GM18511 (cell line): ENCODE measurements at regions not wholly inside any gene's neighbourhood (a gene's known extent, or its start where the extent isn't known, plus 50 kb on each side); places are given as distances from the start of the nearest gene placed in this dataset.
"Not testable (repeated sequence)": the region's sequence is repeated elsewhere in the genome, so short reads cannot be mapped to it uniquely, and the experiment has no call there.

Experiments
- ATAC-seq: cut with Tn5 transposase; IDR thresholded peaks from one replicate; pipeline ENCODE4 v1.9.1; 2021; ENCODE audit warnings: mild to moderate bottlenecking, moderate library complexity; ENCODE audit not compliant: unreplicated experiment

DNA sequence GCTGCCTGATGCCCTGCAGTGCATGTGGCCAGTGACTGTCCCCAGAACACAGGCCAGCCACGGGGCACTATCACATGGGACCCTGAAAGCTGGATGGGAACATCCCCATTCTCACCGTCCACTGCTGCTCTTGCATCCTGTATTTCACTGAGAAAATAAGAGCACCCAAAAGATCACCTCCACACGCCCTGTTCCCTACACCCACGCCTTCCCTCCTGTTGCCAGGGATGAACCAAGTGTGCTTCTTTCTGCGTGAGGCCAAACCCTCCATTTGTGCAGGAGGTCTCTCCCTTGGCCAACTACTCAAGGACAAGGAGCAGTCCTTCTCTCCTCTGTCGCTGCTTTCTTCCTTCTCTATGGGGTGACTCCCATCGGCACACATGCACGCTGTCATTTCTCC is 118.3 kb downstream of the LRRC37A3 start:
- not testable (repeated sequence) for ATAC-seq

DNA sequence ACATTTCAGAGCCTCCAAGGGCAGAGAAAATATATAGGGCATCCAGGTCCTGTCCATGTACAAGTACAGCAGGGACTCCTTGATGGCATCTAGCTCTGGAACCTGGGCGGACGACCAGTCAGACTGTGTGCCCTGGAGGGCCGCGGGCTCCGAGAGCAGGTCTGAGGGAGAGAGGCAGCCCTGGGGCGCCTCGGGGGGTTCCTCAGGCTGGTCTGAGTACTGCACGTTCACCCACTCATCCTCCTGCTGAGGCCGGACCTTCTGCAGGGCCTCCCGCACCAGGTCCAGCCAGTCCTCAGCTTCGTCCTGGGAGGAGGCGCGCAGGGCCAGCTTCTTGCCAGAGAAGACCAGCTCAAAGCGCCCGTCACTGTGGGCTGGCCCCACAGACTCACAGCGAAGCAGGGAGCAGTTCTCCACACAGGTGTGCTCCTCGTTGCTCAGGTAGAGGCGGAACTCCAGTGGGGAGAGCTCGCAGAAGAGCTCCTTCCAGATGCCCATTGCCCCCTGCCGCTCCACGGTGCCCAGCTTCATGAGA is 118.8 kb downstream of the LRRC37A3 start:
- ATAC-seq, result not testable (repeated sequence)

DNA sequence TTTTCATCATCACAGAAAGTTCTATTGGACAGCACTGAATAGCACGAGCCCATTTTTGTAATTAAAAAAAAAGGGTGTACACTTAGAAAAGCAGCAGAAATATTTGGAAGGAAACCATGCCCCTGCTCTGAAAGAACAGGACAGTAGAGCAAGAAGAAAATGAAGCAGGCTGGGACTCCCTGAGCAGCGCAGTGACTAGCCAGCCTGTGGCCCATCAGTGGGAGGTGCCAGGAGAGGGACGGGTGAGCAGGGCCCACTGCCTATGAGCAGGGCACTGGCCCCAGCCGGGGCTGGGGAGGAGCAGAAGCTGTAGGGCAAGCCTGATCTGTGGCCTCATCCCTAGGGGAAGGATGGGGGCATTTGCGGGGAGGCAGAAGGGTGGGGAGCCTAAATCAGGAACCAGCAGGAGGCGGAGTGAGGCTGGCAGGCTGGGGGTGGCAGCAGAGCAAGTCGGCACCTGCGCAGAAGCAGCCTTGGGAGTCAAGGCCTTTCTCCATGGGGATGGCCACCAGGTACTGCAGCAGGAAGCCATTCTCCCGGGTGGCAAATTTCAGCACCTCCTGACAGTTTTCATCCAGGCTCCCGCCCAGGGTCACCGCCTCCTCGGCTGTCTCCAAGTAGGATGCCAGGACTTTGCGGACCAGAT is 119.6 kb downstream of the LRRC37A3 start:
- not testable (repeated sequence) for ATAC-seq

DNA sequence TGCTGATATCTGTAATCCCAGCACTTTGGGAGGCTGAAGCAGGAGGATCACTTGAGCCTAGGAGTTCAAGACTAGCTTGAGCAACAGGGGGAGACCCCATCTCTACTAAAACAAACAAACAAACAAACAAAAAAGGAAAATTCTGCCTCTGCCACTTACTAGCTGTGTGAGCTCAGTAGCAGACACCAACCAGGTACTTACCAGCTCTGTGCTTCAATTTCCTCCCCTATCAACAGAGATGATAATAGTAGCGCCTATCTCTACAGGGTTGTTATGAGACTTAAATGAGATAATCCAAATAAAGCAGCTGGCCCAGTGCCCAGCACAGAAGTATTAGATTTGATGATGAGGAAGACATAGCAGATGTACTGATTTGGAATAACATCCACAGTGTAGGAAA is 120.3 kb downstream of the LRRC37A3 start:
- not testable (repeated sequence) for ATAC-seq

DNA sequence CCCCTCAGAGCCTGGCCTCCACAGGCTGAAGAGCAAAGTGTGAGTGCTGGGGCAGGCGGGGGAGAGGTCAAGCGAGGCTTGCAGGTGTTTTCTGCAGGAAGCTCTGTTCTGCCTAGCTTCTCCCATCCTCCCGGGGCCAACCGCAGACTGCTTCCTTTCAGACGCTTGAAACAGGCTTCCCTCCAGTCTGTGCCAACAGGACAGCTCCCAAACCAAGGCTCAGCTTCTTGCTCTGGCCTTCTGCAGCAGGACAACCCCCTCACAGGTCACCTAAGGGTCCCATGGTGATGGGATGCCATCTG is 120.8 kb downstream of the LRRC37A3 start:
- not testable (repeated sequence) for ATAC-seq

DNA sequence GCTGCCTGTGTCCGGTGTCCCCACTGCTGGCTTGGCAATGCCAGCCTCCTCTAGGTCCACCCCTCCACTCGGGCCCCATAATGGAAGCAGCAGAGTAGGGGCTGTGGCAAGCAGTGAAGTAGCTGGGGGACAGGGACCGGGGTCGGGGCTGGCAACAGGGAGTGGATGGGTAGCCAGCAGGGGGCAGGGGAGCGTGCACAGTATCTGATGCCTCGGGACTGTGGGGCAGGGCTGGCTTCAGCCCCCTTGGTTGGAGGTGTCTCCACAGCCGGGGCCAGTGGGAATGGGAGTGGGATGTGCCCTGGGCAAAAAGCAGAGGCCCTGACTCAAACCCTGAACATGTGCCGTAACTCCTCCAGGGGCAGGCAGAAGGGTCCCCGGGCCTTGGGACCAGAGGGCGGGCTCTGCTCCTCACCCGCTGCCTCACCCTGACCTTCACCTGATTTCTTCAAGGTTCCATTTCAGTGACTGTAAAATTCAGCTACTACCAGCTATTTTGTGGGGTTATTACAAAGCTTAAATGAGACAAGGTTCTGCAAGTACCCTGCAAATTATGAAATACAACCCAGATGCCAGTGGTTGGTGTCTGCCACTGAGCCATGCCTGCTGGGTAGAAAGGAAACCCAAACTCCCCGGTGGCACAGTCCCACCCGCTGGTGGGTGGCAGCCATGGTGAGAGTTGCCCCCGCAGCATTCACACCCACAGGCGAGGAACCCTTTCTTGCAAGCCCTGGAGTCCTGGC is 121.4 kb downstream of the LRRC37A3 start:
- ATAC-seq, result not testable (repeated sequence)

DNA sequence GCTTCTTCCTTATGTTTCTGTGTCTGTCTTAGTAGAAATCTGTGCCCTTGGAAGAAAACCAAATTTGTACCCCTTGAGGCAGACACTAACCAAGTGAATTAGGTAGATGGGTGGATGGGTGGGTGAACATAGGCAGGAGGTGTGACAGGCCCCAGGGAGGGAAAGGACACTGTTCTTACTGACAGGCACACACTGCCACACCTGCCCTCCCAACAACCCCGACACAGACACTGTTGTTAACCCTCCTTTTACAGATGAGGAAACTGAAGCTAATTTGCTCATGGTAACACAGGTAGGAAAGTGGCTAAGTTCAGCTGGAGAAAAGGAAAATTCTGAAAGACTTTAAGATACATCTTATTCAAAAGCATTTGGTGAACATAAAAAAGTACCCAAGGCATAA is 123.9 kb downstream of the LRRC37A3 start:
- not testable (repeated sequence) for ATAC-seq

DNA sequence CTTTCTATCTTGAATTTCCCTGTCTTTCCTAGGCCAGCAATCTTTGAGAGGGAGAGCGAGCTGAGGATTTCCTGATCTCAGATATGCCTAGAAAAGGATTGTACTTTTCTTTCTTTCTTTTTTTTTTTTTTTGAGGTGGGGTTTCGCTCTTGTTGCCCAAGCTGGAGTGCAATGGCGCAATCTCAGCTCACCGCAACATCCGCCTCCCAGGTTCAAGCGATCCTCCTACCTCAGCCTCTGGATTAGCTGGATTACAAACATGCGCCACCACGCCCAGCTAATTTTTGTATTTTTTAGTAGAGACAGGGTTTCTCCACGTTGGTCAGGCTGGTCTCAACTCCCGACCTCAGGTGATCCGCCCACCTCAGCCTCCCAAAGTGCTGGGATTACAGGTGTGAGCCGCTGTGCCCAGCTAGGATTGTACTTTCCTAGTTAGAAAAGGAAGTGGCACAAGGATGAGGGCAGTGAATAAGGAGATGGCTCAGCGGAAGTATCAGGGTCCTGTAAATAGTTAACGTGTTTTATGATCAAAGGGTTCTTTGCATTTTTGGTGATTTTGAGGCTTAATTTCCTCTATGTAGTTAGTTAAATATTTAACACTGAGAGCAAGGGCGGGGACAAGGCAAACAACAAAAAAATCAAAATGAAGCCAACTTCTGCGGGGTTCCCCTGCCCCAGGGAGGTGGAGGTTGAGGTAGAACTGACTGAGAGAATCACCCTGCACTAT is 124.6 kb downstream of the LRRC37A3 start:
- ATAC-seq, result not testable (repeated sequence)

DNA sequence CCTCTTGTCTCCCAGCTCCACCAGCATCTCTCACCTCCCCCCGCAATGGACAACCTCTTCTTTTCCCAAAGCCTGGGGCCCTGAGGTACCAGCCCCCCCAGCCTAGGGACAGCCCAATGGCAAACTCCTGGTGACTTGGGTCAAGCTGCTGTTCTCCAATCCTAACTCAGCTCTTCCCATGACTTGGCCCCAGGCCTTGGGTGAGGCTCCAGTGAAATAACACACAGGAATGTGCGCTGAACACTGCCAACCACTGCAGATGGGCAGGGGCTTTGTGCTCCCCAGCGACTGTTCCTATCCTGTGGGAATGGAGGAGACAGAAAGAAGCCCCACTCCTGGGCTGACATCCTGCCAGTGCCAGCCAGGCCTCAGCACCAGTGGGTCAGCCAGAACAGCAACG is 125.2 kb downstream of the LRRC37A3 start:
- ATAC-seq, result not testable (repeated sequence)

DNA sequence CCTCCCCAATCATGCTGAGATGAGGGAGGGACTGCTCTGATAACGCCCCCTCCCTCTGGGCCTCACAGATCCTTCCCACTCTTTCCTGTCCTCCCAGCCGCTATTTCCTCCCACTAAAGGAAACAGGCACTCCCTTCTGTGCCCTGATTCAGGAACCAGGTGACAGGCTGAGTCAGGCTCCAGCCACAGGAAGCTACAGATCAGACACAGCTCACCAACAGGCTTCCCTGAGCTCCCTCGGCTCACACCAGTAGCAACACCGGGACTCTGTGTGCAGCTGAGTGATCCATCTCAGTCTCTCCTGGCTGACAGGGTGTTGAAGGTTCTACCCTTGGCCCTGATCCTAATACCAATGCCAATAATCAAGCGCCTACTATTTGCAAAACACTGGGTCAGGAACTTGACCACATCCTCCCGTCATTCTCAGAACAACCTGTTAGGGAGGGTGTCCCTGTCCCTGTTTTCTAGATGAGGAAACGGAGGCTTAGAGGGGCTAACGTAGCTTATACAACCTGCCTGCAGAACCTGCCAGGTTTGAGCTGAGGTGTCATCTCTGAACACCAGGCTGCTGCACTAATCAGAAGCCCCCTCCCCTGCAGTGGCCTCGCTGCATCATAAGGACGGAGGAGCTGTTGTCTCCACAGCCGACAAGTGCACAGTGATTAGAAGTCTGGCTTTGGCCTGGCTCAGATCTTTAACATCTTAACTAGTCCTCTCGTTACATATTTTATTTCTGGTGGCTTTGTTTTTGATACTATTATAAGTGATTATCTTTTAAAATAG is 126.3 kb downstream of the LRRC37A3 start:
- not testable (repeated sequence) for ATAC-seq

DNA sequence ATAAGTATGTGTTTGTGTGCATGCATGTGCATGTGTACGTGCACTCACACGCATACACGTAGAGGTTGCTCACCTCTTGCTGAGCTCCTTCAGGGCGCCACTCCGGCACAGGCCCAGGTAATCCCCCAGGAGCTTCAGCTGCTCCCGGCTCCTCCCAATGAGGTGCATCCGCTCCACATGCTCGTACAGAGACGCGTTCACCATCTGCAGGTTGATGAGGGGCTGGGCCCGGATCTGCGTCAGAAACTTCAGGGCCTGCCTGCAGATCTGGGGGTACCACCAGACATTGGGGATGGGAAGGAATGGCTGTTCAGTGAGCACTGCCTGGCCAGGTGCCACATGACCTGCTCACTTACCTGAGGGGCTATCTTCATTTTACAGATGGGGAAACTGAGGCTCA is 127.0 kb downstream of the LRRC37A3 start:
- ATAC-seq, result not testable (repeated sequence)

DNA sequence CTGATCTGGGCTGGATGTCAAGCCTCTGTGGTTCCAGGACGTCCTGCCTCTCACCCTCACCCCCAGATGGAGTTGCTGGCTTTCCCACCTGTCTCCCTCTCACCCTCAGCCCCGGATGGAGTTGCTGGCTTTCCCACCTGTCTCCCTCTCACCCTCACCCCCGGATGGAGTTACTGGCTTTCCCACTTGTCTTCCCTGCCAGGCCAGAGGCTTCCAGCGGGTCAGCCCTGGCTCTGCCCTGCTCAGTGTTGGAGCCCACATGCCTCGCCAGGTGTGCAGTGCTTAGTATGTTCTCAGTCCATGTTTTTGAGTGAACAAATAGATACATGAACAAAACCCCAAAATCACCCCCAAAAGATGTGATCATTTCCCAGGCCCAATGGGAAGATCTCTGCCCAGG is 127.6 kb downstream of the LRRC37A3 start:
- ATAC-seq, result not testable (repeated sequence)

DNA sequence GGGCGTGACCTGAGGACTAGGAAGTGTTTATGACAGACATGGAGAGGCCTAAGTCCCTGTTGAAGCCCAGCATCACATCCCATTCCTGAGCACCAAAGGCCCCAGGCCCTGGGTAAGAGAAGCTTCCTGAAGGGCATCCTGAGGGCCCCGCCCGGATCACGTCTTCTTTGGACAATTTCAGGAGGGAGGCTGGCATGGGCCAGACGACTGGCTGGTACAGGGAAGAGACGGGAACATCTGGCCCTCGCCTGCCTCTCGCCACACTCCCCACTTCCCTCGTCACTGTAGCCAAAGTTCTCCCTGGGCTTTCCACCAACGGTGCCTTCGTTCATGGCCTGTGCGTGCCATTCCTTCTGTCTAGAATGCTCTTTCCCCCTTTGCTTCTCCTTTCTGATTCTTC is 128.1 kb downstream of the LRRC37A3 start:
- ATAC-seq, result not testable (repeated sequence)

DNA sequence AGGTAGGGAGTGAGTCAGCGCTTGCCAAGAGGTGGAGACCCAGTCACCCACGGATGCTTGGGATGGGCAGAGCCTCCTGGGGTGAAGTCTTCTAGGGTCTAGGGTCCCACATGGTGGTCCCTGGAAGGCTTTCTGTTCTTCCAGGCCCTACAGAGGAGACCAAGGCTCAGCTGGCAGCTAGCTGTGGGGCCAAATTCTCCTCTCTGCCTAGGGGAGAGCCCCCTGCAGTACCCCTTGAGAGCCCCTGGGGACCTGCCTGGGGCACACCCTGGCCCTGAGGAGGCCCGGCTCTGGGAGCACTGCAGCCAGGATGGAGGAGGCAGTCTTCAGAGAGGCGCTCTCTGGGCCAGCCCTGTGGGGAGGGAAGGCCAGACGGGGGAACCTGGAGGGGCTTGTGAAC is 128.6 kb upstream of the SMURF2 start:
- not testable (repeated sequence) for ATAC-seq

DNA sequence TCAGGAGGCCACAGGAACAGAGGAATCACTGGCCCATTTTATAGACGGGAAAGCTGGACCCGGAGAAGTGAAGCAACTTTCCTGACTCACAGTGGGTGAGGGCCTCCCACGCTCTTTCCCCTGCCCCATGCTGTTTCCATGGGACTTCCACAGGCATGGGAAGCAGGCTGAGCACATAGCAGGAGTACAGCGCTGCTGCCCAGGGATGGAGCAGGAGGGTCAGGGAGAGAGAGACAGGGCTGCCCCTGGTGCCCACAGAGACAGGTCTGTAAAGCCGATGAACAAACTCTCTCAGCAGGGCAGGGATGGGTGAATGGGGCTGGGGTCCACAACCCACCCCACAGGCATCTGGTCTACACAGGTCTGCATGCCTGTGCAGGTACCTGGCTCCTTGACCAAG is 128.1 kb upstream of the SMURF2 start:
- not testable (repeated sequence) for ATAC-seq

DNA sequence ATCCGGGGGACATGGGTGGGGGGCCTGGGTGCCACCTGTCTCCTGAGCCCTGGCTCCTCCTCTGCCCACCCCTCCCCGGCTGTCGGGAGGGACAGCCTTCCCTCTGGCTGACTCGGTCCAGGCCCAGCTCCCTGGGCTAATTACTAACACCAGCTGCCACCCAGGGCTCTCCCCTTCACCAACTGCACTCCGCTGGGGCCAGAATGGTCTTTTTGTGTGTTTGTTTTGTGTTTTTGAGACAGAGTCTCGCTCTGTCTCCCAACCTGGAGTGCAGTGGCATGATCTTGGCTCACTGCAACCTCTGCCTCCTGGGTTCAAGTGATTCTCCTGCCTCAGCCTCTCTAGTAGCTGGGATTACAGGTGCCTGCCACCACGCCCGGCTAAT is 126.9 kb upstream of the SMURF2 start:
- ATAC-seq, result not testable (repeated sequence)

DNA sequence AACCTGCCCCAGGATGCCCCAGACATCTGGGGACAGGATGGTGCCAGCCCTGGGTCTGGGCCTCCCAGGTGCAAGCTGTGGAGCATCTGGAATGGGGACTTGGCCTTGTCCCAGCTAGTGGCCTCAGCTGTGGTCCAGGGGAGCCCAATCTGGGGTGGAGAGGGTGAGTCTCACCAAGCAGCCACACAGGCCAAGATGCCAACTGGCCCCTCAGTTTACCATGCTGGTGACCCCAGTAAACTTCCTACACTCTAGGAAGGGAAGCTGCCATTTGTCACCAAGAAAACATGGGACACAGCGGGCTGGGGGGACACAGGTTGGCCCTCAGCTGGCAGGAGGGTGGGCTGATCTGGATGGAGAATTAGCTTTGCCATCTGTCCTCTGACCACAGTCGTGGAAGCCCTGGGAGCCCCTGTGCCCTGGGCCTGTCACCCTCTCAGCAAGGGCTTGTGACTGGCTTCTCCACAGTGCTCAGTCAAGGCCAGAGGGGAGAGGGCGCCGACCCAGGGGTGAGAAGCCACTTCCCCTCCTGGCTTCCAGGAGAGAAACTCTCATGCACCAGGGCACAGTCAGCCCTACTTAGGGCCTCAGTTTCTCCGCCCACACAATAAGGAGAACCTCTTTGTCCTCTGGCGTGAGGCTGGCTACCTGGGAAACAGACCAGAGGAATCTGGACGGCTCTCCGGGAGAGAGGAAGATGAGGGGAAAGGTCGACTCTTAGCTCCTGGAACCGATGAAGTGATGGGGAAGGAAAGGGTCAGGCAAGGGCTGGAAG is 126.4 kb upstream of the SMURF2 start:
- no peak for ATAC-seq

DNA sequence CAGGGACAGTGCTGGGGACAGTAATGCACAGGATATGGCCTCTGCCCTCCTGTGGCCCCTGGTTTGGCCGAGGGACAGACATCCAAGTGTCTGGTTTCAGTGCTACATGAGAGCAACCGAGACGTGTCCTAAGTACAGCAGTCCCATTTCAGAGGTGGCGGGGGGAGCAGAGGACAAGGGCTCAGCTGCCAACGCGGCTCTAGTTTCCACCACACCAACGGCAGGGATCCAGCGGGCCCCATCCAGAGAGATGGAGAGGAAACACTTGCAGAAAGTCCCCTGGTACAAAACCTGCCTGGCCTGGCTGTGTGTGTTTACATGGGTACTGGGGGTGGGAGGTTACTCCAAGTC is 125.8 kb upstream of the SMURF2 start:
- ATAC-seq, result no peak

DNA sequence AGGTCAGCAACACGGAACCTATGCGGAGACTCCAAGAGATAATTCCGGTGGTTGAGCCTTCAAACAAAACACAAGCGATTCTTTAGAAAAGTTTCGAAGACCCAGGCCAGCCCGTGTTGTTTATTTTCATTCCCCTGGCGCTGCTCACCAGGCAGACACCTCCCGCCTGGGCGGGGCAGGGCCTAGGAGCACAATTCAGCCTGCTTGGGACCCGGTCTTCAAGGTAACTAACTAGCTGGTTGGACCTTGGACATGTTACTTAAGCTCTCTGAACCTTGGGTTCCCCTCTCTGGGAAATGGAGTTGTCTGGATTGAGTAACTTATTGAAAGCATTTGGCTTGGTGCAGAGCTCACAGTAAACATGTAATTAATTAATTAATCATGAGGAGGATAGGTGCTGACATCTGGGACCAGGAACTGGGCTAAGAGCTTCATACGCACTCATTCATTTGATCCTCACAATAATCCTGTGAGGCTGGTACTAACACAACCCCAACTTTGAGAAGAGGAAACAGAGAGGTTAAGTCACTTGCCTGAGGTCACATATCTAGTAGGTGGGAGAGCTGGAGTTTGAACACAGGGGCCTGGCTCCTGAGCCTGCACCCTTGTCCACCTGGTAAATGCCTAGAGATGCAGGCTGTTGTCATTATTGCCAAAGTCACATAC is 125.3 kb upstream of the SMURF2 start:
- ATAC-seq, result no peak

DNA sequence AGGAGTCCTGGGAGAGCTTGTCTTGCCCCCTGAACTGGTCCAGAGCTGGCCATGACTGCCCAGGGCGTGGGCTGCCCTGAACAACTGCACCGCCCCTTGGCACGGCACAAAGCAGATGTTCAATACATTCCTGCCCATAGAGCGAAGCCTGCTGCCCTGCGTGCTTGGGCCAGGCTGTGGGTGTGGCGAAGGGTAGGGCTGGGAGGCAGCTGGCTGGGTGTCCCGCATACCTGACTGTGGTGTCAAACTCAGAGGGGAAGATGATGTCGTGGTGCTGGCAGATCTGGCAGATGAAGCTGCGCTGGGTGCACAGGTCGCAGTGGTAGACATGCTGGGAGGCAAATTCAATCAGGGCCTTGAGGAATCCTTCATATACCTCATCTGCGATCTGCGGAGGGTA is 124.2 kb upstream of the SMURF2 start:
- no peak for ATAC-seq
